ENCODE measurements at regions not wholly inside any gene's neighbourhood (a gene's known extent, or its start where the extent isn't known, plus 50 kb on each side); places are given as distances from the start of the nearest gene placed in this dataset.

GRCh38 chr3:22962244-22962643 lies 240.9 kb upstream of the UBE2E2 start (continued):
- TF ChIP-seq PRDM10 (CRISPR knock-in tag; IDR thresholded peaks at IDR 0.05; ENCODE audit: low read depth) (no peak), ZNF326 (CRISPR knock-in tag; IDR thresholded peaks at IDR 0.05; ENCODE audit: borderline replicate concordance) (no peak), ZFP36L1 (CRISPR knock-in tag; IDR thresholded peaks at IDR 0.05) (no peak), SATB2 (CRISPR knock-in tag; IDR thresholded peaks at IDR 0.05) (no peak), TBL1XR1 (IDR thresholded peaks at IDR 0.05; ENCODE audit: borderline replicate concordance, low read length, partially characterized antibody) (no peak), ATF4 (CRISPR knock-in tag; IDR thresholded peaks at IDR 0.05) (no peak), ZNF10 (CRISPR knock-in tag; IDR thresholded peaks at IDR 0.05; ENCODE audit: borderline replicate concordance, low read depth) (no peak), RNF2 (conservative IDR thresholded peaks at IDR 0.05; ENCODE audit: low read depth) (no peak), FOXO4 (CRISPR knock-in tag; conservative IDR thresholded peaks at IDR 0.05) (no peak), NFYB (CRISPR knock-in tag; IDR thresholded peaks at IDR 0.05) (no peak), SETDB1 (CRISPR knock-in tag; IDR thresholded peaks at IDR 0.05; ENCODE audit: borderline replicate concordance) (no peak), BHLHE40 (IDR thresholded peaks at IDR 0.05; ENCODE audit: low read length) (no peak)

All from HepG2 (cell line).